ENCODE measurements at regions not wholly inside any gene's neighbourhood (a gene's known extent, or its start where the extent isn't known, plus 50 kb on each side); places are given as distances from the start of the nearest gene placed in this dataset.

DNA sequence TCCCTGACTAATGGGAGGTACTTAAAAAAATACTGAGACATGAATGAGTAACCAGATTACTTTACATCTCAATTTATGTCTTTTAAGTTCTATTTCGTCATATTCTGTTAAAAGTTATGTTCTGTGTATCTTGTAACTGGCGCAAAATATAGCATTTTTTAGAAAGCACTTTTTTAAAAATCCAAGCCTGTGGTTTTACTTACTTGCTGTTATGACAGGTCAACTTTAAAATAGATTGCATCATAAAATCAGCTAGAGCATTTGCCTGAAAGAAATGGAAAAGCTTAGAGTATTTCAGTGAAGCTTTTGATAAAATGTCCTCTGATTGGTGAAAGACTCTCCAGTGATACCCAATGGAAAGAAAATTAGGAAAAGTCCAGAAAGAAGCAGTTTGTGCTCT, 1892.3 kb upstream of the TENM3 start:
- TF ChIP-seq, protein P1, sequence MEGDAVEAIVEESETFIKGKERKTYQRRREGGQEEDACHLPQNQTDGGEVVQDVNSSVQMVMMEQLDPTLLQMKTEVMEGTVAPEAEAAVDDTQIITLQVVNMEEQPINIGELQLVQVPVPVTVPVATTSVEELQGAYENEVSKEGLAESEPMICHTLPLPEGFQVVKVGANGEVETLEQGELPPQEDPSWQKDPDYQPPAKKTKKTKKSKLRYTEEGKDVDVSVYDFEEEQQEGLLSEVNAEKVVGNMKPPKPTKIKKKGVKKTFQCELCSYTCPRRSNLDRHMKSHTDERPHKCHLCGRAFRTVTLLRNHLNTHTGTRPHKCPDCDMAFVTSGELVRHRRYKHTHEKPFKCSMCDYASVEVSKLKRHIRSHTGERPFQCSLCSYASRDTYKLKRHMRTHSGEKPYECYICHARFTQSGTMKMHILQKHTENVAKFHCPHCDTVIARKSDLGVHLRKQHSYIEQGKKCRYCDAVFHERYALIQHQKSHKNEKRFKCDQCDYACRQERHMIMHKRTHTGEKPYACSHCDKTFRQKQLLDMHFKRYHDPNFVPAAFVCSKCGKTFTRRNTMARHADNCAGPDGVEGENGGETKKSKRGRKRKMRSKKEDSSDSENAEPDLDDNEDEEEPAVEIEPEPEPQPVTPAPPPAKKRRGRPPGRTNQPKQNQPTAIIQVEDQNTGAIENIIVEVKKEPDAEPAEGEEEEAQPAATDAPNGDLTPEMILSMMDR (IDR thresholded peaks at IDR 0.05), result no peak
- TF ChIP-seq POLR2A (IDR thresholded peaks at IDR 0.05), result no peak
